LHCN-M2 (cell line): ENCODE measurements at regions not wholly inside any gene's neighbourhood (a gene's known extent, or its start where the extent isn't known, plus 50 kb on each side); places are given as distances from the start of the nearest gene placed in this dataset.
"Not testable (repeated sequence)": the region's sequence is repeated elsewhere in the genome, so short reads cannot be mapped to it uniquely, and the experiment has no call there.

Source experiments
- DNase-seq: peaks from one replicate; pipeline ENCODE4 v3.0.0-alpha.2; 2012; ENCODE audit warnings: low read depth

- DNase-seq: no peak
Observed at GRCh38 chr6:49370518-49370917, 92.5 kb downstream of the MMUT start.

GRCh38 chr6:49366539-49366938 is 96.5 kb downstream of the MMUT start:
- DNase-seq: no peak

- DNase-seq: no peak
Observed at GRCh38 chr6:49348561-49348960, 114.5 kb downstream of the MMUT start.

GRCh38 chr6:49342410-49342809 is 120.6 kb downstream of the MMUT start:
- DNase-seq: no peak

- DNase-seq: no peak
Observed at GRCh38 chr6:49341869-49342268, 121.2 kb downstream of the MMUT start.

GRCh38 chr6:49339096-49339495 is 124.0 kb downstream of the MMUT start:
- DNase-seq: no peak

- no peak for DNase-seq
Observed at GRCh38 chr6:49336514-49337131, 126.4 kb downstream of the MMUT start.

- no peak for DNase-seq
Observed at GRCh38 chr6:49333345-49334125, 129.5 kb downstream of the MMUT start.

- DNase-seq: no peak
Observed at GRCh38 chr6:49332781-49333180, 130.3 kb downstream of the MMUT start.

- DNase-seq: no peak
Observed at GRCh38 chr6:49329186-49329585, 133.9 kb downstream of the MMUT start.

GRCh38 chr6:49328051-49328744 is 134.9 kb downstream of the MMUT start:
- DNase-seq: no peak

- no peak for DNase-seq
Observed at GRCh38 chr6:49327571-49327970, 135.5 kb downstream of the MMUT start.

GRCh38 chr6:49327005-49327404 is 136.0 kb downstream of the MMUT start:
- no peak for DNase-seq

GRCh38 chr6:49326347-49326746 is 136.7 kb downstream of the MMUT start:
- DNase-seq: peak; percentile 78

- DNase-seq: no peak
Observed at GRCh38 chr6:49325891-49326290, 137.2 kb downstream of the MMUT start.

GRCh38 chr6:49322861-49323260 is 140.2 kb downstream of the MMUT start:
- no peak for DNase-seq

GRCh38 chr6:49321561-49322072 is 141.4 kb downstream of the MMUT start:
- no peak for DNase-seq

GRCh38 chr6:49305010-49305409 is 158.0 kb downstream of the MMUT start:
- DNase-seq: no peak

GRCh38 chr6:49304393-49304792 is 158.7 kb downstream of the MMUT start:
- DNase-seq: not testable (repeated sequence)

- no peak for DNase-seq
Observed at GRCh38 chr6:49300911-49301310, 162.1 kb downstream of the MMUT start.

- DNase-seq: peak; percentile 22
Observed at GRCh38 chr6:49300443-49300842, 162.6 kb downstream of the MMUT start.

GRCh38 chr6:49299279-49299678 is 163.8 kb downstream of the MMUT start:
- DNase-seq: no peak

GRCh38 chr6:49284180-49284579 is 178.9 kb downstream of the MMUT start:
- no peak for DNase-seq
